ENCODE measurements at regions not wholly inside any gene's neighbourhood (a gene's known extent, or its start where the extent isn't known, plus 50 kb on each side); places are given as distances from the start of the nearest gene placed in this dataset.
A peak's percentile ranks its signal among the peaks of the same experiment; 100 is the strongest.
"Not testable (repeated sequence)": the region's sequence is repeated elsewhere in the genome, so short reads cannot be mapped to it uniquely, and the experiment has no call there.

DNA sequence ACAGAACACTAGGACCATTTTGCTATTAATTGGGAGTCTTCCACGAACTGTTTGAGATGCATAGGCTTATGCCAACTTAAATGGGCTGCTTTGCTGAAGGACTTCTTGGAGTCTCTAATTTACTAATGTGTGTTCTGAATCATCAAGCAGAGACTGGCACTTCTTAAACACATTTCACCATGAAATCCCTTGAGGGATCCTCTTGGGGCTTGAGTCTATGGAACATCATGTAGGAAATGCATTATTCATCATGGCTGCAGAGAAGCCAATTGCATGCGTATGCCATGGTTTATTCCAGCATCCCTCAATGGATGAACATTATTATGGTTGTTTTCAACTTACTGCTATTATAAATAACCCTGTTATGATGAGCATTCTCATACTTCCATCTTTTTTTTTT lies 73.4 kb downstream of the FGD2 start:
- H3K36me3 Mint-ChIP-seq: no peaks in the 10 kb centered on the region
- H3K9me3 Mint-ChIP-seq: no peaks in the 10 kb centered on the region
- ATAC-seq (no peak), DNase-seq (ENCODE audit: low spot score) (no peak)
- H3K4me3 Mint-ChIP-seq: no peak overlapping the region
- no peaks in the 10 kb centered on the region for H3K27me3 Mint-ChIP-seq
- peaks cover 9 to 15% of the 10 kb centered on the region in 2 donors for H3K4me1 Mint-ChIP-seq (ENCODE audit: low read depth in 2 of 2)
- peak overlapping the region in 1 of 2 donors; percentile 33 for H3K27ac Mint-ChIP-seq

DNA sequence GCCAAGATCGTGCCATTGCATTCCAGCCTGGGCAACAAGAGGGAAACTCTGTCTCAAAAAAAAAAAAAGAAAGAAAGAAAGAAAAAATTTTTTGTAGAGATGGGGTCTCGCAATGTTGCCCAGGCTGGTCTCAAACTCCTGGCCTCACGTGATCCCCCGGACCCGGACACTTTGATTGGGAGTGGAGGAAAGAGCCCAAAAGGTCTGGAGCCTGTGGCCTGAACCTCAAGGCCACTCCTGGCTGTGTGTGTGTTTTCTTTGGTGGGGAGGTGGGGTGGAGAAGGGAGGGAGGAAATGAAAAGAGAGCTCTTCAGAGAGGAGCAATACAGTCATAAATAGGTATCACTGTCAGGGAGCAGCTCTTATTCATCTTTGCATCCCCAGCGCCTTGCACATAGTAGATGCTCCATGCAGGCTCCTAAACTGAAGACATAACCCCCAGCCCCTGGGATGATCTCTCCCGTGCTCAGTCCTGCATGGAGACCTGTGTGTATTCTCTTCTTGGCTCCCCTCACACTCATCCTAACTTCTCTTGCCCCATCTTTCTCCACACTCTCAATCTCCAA lies 75.7 kb downstream of the FGD2 start:
- ATAC-seq: no peak
- peaks cover 9 to 14% of the 10 kb centered on the region in 2 donors for H3K4me1 Mint-ChIP-seq (ENCODE audit: low read depth in 2 of 2)
- DNase-seq (ENCODE audit: low spot score): no peak
- no peak overlapping the region for H3K27ac Mint-ChIP-seq
- H3K36me3 Mint-ChIP-seq: no peaks in the 10 kb centered on the region
- no peak overlapping the region for H3K4me3 Mint-ChIP-seq
- H3K27me3 Mint-ChIP-seq: no peaks in the 10 kb centered on the region
- no peaks in the 10 kb centered on the region for H3K9me3 Mint-ChIP-seq

DNA sequence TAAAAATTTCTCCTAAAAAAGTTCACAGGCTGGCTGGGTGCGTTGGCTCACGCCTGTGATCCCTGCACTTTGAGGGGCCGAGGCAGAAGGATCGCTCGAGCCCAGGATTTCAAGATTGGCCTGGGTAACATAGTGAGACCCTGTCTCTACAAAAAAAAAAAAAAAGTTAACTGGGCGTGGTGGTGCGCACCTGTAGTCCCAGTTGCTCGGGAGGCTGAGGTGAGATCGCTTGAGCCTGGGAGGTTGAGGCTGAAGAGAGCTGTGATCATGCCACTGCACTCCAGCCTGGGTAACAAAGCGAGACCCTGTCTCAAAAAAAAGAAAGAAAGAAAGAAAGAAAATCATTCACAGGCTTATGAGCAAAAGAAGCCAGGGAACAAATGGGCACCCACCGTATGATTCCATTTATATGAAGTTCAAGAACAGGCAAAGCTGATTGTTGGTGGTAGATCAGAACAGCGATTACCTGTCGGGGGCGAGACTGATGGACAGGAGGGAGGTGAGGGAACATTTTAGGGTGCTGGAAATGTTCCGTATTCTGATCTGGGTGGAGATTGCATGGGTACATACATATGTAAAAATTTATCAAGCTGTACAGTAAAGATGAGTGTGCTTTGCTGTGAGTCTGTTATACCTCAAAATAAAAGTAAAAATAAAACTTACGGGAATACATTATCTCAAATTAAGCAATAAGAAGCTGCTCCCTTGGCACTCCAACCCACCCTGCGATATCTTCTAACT lies 77.1 kb downstream of the FGD2 start:
- Mint-ChIP-seq H3K36me3 (no peaks in the 10 kb centered on the region), H3K27me3 (no peaks in the 10 kb centered on the region), H3K4me1 (ENCODE audit: low read depth in 2 of 2) (peaks cover 9 to 14% of the 10 kb centered on the region in 2 donors), H3K4me3 (no peak overlapping the region), H3K9me3 (no peaks in the 10 kb centered on the region), H3K27ac (peak overlapping the region in 1 of 2 donors; percentile 74)
- ATAC-seq (no peak), DNase-seq (ENCODE audit: low spot score) (no peak)

DNA sequence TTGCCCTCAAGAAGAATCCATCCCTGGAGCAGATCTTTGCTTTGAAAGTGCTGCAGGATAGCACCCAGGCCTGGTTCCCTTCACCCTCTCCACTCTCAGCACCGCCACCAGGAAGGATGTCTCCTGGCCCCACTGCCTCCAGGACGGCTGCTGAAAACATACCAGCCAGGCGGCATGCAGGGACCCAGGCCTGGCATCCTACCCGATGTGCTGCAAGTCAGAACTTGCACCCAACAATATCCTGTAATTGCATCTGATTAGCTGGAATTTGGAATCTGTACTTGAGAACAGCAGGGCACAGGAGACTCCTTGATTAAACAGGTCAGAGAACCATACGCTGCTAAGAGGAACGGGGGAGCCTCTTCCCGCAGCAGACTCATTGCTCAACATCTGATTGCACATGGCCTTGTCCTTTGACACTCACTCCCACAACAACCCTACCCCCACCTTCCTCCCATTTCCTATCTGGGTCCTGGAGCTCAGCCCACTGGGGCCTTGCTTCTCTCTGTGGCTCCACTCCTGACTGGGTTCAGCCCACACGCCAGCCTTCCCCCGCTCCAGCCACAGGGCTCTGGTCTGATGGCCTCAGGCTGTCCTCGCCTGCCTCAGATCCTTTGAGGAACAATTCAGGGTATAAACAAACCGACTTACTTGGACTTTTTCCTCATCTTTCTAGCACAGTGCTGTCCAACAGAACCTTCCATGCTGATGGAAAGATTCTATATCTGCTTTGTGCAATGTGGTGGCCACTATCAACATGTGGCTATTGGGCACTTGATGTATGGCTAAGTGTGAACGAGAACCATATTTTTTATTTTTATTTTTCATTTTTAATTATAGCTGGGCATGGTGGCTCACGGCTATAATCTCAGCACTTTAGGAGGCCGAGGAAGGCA lies 78.0 kb downstream of the FGD2 start:
- peak overlapping the region in 1 of 2 donors; percentile 74 for H3K27ac Mint-ChIP-seq

DNA sequence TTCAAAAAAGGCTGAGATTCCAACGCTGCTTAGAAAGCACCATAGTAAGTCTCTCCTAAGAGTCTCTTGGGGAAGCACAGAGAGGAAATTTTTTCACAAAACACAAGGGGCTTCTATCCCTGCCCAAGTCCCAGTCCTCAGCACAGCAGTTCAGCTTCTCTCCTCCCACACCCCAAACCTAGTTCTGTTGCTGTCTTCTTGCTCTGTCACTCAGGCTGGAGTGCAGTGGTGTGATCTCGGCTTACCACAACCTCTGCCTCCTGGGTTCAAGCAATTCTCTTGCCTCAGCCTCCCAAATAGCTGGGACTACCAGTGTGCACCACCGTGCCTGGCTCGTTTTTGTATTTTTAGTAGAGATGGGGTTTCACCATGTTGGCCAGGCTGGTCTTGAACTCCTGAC lies 79.2 kb downstream of the FGD2 start:
- not testable (repeated sequence) for H3K27me3 Mint-ChIP-seq; H3K36me3 Mint-ChIP-seq; DNase-seq (ENCODE audit: low spot score); H3K9me3 Mint-ChIP-seq; ATAC-seq; H3K4me3 Mint-ChIP-seq
- Mint-ChIP-seq H3K4me1 (ENCODE audit: low read depth in 2 of 2) (peaks cover 9 to 16% of the 10 kb centered on the region in 2 donors), H3K27ac (peak overlapping the region in 1 of 2 donors; percentile 56)

More for the DNA sequence above, 78.0 kb downstream of the FGD2 start:
- H3K36me3 Mint-ChIP-seq: no peaks in the 10 kb centered on the region
- DNase-seq (ENCODE audit: low spot score) (no peak), ATAC-seq (peak; percentile 41 to 45)
- no peaks in the 10 kb centered on the region for H3K27me3 Mint-ChIP-seq
- no peaks in the 10 kb centered on the region for H3K9me3 Mint-ChIP-seq
- peak overlapping the region; percentile 32 for H3K4me3 Mint-ChIP-seq
- H3K4me1 Mint-ChIP-seq (ENCODE audit: low read depth in 2 of 2): peaks cover 9 to 16% of the 10 kb centered on the region in 2 donors

DNA sequence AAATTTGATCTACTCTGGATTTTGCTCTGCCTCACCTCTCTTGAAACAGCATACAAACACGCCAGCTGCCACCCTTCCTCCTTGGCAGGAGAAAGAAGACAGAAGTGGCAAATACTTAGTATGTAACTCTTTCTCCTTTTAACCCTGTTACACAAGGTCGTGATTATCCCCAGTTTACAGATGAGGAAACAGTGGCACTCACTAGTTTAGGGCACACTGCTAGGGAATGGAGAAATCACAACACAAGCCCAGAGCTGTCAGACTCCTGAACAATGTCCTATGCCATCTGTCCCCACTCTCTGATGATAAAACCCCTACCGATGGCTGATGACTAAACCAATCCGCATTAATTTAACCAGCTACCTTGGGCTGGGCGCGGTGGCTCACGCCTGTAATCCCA lies 79.7 kb downstream of the FGD2 start:
- Mint-ChIP-seq H3K36me3 (no peaks in the 10 kb centered on the region), H3K27ac (peak overlapping the region in 1 of 2 donors; percentile 56), H3K4me3 (no peak overlapping the region), H3K9me3 (no peaks in the 10 kb centered on the region), H3K27me3 (no peaks in the 10 kb centered on the region), H3K4me1 (ENCODE audit: low read depth in 2 of 2) (peaks cover 9 to 20% of the 10 kb centered on the region in 2 donors)
- ATAC-seq (no peak), DNase-seq (ENCODE audit: low spot score) (no peak)

DNA sequence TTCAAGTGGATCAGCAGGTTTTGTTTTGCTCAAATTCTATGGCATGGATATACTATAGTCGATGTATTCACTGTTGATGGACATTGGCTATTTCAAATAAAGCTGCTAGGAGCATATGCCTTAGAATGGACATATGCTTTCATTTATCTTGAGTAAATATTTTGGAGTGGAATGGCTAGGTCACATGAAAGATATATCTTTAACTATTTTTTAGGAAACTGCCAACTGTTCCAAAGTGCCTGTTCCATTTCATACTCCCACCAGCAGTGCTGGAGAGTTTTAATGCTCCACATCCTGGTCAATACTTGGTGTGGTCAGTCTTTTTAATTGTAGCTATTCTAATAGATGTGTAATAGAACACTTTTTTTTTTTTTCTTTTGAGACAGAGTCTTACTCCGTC lies 81.1 kb upstream of the PIM1 start:
- ATAC-seq (no peak), DNase-seq (ENCODE audit: low spot score) (no peak)
- Mint-ChIP-seq H3K4me3 (no peak overlapping the region), H3K27me3 (no peaks in the 10 kb centered on the region), H3K27ac (no peak overlapping the region), H3K36me3 (no peaks in the 10 kb centered on the region), H3K9me3 (no peaks in the 10 kb centered on the region), H3K4me1 (ENCODE audit: low read depth in 2 of 2) (peaks cover 0 to 10% of the 10 kb centered on the region in 2 donors)

DNA sequence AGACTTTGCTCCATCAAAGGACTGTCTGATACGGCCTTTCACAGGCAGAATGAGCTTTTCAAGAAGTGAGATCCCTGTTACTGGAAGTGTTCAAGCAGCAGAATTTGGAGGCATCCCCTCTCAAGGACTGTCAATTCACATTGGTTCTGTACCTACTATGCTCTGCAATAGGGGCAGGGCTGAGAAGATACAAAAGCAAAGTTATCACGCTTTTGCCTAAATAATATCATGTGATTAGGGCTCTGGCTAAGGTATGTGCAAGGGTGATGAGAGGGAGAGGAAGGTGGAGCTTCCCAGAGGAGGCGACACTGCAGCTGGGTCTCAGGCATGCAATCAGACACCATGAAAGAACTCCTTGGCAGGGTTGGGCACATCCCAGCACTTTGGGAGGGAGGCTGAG lies 80.2 kb upstream of the PIM1 start:
- DNase-seq (ENCODE audit: low spot score) (no peak), ATAC-seq (no peak)
- peak overlapping the region in 1 of 2 donors; percentile 11 for H3K27ac Mint-ChIP-seq
- H3K9me3 Mint-ChIP-seq: no peaks in the 10 kb centered on the region
- peaks cover 0 to 10% of the 10 kb centered on the region in 2 donors for H3K4me1 Mint-ChIP-seq (ENCODE audit: low read depth in 2 of 2)
- no peak overlapping the region for H3K4me3 Mint-ChIP-seq
- H3K27me3 Mint-ChIP-seq: no peaks in the 10 kb centered on the region
- no peaks in the 10 kb centered on the region for H3K36me3 Mint-ChIP-seq

DNA sequence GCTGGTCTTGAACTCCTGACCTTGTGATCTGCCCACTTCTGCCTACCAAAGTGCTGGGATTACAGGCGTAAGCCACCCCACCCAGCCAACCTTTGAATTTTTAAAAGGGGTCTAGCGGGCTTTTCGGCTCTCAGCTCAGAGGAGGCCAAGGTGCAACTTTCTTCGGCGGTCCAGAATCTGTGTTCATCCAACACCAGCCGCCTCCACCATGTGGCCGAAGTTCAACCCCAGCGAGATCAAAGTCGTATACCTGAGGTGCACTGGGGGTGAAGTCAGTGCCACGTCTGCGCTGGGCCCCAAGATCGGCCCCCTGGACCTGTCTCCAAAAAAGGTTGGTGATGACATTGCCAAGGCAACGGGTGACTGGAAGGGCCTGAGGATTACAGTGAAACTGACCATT lies 78.8 kb upstream of the PIM1 start:
- not testable (repeated sequence) for H3K4me3 Mint-ChIP-seq; H3K4me1 Mint-ChIP-seq (ENCODE audit: low read depth in 2 of 2); H3K27ac Mint-ChIP-seq; H3K9me3 Mint-ChIP-seq; H3K27me3 Mint-ChIP-seq; DNase-seq (ENCODE audit: low spot score); H3K36me3 Mint-ChIP-seq; ATAC-seq

DNA sequence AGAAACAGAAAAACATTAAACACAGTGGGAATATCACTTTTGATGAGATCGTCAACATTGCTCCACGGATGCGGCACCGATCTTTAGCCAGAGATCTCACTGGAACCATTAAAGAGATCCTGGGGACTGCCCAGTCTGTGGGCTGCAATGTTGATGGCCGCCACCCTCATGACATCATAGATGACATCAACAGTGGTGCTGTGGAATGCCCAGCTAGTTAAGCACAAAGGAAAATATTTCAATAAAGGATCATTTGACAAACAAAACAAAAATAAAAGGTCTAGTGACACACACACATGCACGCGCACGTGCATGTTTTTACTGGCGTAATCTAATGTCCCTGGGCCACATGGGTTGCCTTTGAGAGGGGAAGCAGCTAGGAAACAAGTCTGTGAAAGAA lies 78.4 kb upstream of the PIM1 start:
- H3K27ac Mint-ChIP-seq; DNase-seq (ENCODE audit: low spot score); H3K4me1 Mint-ChIP-seq (ENCODE audit: low read depth in 2 of 2); ATAC-seq; H3K9me3 Mint-ChIP-seq; H3K4me3 Mint-ChIP-seq; H3K27me3 Mint-ChIP-seq; H3K36me3 Mint-ChIP-seq: not testable (repeated sequence)

DNA sequence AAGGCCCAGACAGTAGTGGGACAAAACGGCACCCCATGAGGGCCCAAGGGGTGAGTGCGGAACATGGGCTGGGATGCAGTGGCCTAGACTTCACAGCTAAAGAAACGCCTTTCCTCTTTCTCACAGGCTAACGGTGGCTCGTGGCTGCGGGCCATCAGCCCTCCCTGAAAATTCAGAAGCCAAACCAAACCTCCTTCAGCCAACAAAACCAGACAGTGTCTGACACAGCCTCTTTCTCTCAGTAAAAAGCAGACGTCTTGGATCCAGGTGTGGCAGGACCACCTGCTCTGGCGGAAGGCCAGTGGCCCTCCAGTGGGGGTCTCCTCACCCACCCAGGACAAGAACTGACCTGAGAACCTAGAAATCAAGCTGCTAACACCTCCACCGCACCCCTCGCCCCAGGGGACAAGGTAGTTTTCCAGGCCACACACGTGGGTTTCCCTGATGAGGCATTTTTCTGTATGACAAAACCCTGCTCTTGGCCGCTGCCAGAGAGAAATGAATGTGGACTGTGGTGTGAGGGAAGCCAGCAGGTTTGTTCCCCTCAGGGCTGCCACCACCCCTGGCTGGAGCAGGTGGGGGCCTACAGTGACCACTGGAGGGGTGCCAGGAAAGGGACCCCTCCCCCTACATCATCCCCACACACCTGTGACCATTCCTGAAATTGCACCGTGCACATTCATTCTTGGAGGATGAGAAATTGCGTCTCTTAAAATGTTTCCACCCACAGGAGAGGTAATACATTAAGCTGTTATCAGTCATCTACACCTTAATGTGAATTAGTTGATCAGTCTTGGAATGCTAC lies 76.8 kb upstream of the PIM1 start:
- no peak overlapping the region for H3K27ac Mint-ChIP-seq
- no peak overlapping the region for H3K4me3 Mint-ChIP-seq
- DNase-seq (ENCODE audit: low spot score) (no peak), ATAC-seq (no peak)
- H3K4me1 Mint-ChIP-seq (ENCODE audit: low read depth in 2 of 2): peaks cover 0 to 3% of the 10 kb centered on the region in 2 donors
- H3K36me3 Mint-ChIP-seq: no peaks in the 10 kb centered on the region
- H3K27me3 Mint-ChIP-seq: no peaks in the 10 kb centered on the region
- H3K9me3 Mint-ChIP-seq: no peaks in the 10 kb centered on the region

DNA sequence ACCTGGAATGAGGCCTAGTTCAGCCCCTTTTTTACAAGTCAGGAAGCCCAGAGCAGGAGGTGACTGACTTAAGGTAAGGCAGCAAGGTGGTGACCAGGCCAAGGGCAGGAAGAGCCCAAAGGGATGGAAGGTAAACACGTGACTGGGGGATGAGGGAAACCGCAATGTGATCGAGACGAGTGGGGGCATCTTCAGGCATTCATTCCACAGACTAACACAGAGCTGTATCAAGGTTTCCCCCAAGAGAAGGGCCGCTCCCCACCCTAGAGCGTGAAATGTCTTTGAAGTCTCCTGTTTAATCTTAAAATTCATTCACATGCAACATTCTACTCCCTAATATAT lies 76.3 kb upstream of the PIM1 start:
- H3K9me3 Mint-ChIP-seq: no peaks in the 10 kb centered on the region
- no peaks in the 10 kb centered on the region for H3K27me3 Mint-ChIP-seq
- no peak for DNase-seq (ENCODE audit: low spot score)
- ATAC-seq: no peak
- no peaks in the 10 kb centered on the region for H3K36me3 Mint-ChIP-seq
- H3K4me3 Mint-ChIP-seq: no peak overlapping the region
- H3K4me1 Mint-ChIP-seq (ENCODE audit: low read depth in 2 of 2): peaks cover 0 to 3% of the 10 kb centered on the region in 2 donors
- no peak overlapping the region for H3K27ac Mint-ChIP-seq

DNA sequence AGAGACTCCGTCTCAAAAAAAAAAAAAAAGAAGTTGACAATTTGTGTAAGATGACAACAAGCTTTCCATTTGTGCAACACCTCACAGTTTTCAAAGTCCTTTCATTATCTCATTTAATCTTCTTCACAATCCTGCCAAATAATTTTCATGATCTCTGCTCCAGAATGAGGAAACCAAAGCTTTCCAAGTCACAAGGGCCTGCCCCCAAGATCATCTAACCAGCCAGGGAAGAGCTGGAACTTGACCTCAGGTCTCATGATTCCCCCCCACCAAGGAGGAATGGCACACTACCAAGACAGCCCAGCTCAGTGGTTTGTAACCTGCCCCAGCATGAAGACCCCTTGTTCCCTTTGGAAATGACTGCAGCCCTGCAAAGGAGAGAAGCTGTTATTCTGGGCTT lies 74.0 kb upstream of the PIM1 start:
- H3K4me3 Mint-ChIP-seq: no peak overlapping the region
- no peaks in the 10 kb centered on the region for H3K36me3 Mint-ChIP-seq

More for the DNA sequence above, 74.0 kb upstream of the PIM1 start:
- ATAC-seq (no peak), DNase-seq (ENCODE audit: low spot score) (no peak)
- no peaks in the 10 kb centered on the region for H3K4me1 Mint-ChIP-seq (ENCODE audit: low read depth in 2 of 2)
- peak overlapping the region in 1 of 2 donors; percentile 8 for H3K27ac Mint-ChIP-seq
- H3K27me3 Mint-ChIP-seq: no peaks in the 10 kb centered on the region
- no peaks in the 10 kb centered on the region for H3K9me3 Mint-ChIP-seq

Measured in natural killer cell treated with Interleukin-12 subunit alpha and Interleukin-12 subunit beta and Interleukin-15 and Interleukin-18, amount 100 ng/mL, for 72 hours (primary cell).